Breast epithelium (tissue), 4 donors: ENCODE measurements at regions not wholly inside any gene's neighbourhood (a gene's known extent, or its start where the extent isn't known, plus 50 kb on each side); places are given as distances from the start of the nearest gene placed in this dataset.

Experiments
- DNase-seq, 2 donors: peaks; one replicate each; pipeline ENCODE4 v3.0.0-alpha.2; 2019; ENCODE audit warnings: low spot score in 2 of 2
- H3K27ac ChIP-seq, 2 donors: fragments of 200-600 bp; sonication (generic) in 1 of 2; one replicate each; pipeline ENCODE4 v1.5.1; 2016 to 2019; ENCODE audit warnings: mild to moderate bottlenecking in 1 of 2
- H3K27me3 ChIP-seq, 2 donors: fragments of 200-600 bp; sonication (generic) in 1 of 2; one replicate each; pipeline versions ENCODE4 v1.5.1 to v1.6.0; 2017 to 2019; ENCODE audit warnings: control low read depth in 1 of 2, mild to moderate bottlenecking in 1 of 2
- H3K36me3 ChIP-seq: fragments of 200-600 bp; one replicate; pipeline ENCODE4 v1.5.1; 2019
- H3K4me1 ChIP-seq, 2 donors: fragments of 200-600 bp; sonication (generic); one replicate each; pipeline ENCODE4 v1.5.1; 2016 to 2019; ENCODE audit warnings: control low read depth in 1 of 2
- H3K4me3 ChIP-seq, 3 donors: fragments of 200-600 bp; sonication (generic); 1 replicate in 2 of 3; 2 replicates in 1 of 3; pipeline ENCODE4 v1.5.1; 2016 to 2019; ENCODE audit warnings: mild to moderate bottlenecking in 3 of 3, moderate library complexity in 2 of 3
- H3K9me3 ChIP-seq, 2 donors: fragments of 200-600 bp; sonication (generic) in 1 of 2; one replicate each; pipeline ENCODE4 v1.5.1; 2016 to 2019; ENCODE audit warnings: control low read depth in 1 of 2
- CTCF ChIP-seq, 3 donors: fragments of 450-650 bp; IDR thresholded peaks; one replicate each; pipeline ENCODE4 v1.5.1; 2016 to 2017; ENCODE audit warnings: antibody characterized with exemption in 3 of 3, mild to moderate bottlenecking in 3 of 3, moderate library complexity in 3 of 3
- POLR2A ChIP-seq: fragments of 450-650 bp; IDR thresholded peaks from one replicate; pipeline ENCODE4 v1.6.1; 2016; ENCODE audit warnings: antibody characterized with exemption, mild to moderate bottlenecking, moderate library complexity
- POLR2AphosphoS5 ChIP-seq, 3 donors: sonication (generic); formaldehyde crosslinking; IDR thresholded peaks; one replicate each; pipeline ENCODE4 v1.6.1; 2017; ENCODE audit warnings: antibody characterized with exemption in 3 of 3
- intact Hi-C: fragments of 100-400 bp; cut with DNase I; formaldehyde crosslinking; loops from one replicate; pipeline ENCODE4 v1.15.1; 2023; ENCODE audit warnings: low total_unique reads

GRCh38 chr12:124514145-124514995, 53.0 kb downstream of the NCOR2 start:
- intact Hi-C loops = no loop called here
- Histone ChIP-seq H3K27ac (peak overlapping the region; percentile 92 to 97), H3K9me3 (no peaks in the 10 kb centered on the region), H3K4me3 (no peak overlapping the region), H3K27me3 (no peaks in the 10 kb centered on the region), H3K36me3 (no peaks in the 10 kb centered on the region), H3K4me1 (peaks cover 47 to 58% of the 10 kb centered on the region in 2 donors)
- TF ChIP-seq CTCF (IDR thresholded peaks at IDR 0.05) (no peak), POLR2AphosphoS5 (IDR thresholded peaks at IDR 0.05) (no peak), POLR2A (no peak)
- no peak for DNase-seq

GRCh38 chr12:124513297-124513867, 54.0 kb downstream of the NCOR2 start:
- peaks cover 41 to 63% of the 10 kb centered on the region in 2 donors for H3K4me1 ChIP-seq
- DNase-seq = no peak
- TF ChIP-seq CTCF (IDR thresholded peaks at IDR 0.05) = no peak
- TF ChIP-seq POLR2A = no peak
- TF ChIP-seq POLR2AphosphoS5 (IDR thresholded peaks at IDR 0.05) = no peak
- no peaks in the 10 kb centered on the region for H3K27me3 ChIP-seq
- intact Hi-C loops = no loop called here
- no peaks in the 10 kb centered on the region for H3K9me3 ChIP-seq
- peak overlapping the region in 1 of 3 donors; percentile 48 for H3K4me3 ChIP-seq
- H3K36me3 ChIP-seq = no peaks in the 10 kb centered on the region
- peak overlapping the region; percentile 92 to 97 for H3K27ac ChIP-seq

- no peaks in the 10 kb centered on the region for H3K36me3 ChIP-seq
- H3K27ac ChIP-seq = peak overlapping the region; percentile 92 to 97
- TF ChIP-seq CTCF (IDR thresholded peaks at IDR 0.05) = no peak
- peak in 2 of 3 donors; percentile 41 to 90 for TF ChIP-seq POLR2AphosphoS5 (IDR thresholded peaks at IDR 0.05)
- H3K4me3 ChIP-seq = peak overlapping the region in 1 of 3 donors; percentile 48
- DNase-seq = peak; percentile 85 to 92
- H3K4me1 ChIP-seq = peaks cover 45 to 69% of the 10 kb centered on the region in 2 donors
- no peaks in the 10 kb centered on the region for H3K9me3 ChIP-seq
- intact Hi-C loops = no loop called here
- no peaks in the 10 kb centered on the region for H3K27me3 ChIP-seq
These were observed 54.6 kb downstream of the NCOR2 start for GRCh38 chr12:124512667-124513296.

GRCh38 chr12:124511259-124511985, 56.0 kb downstream of the NCOR2 start:
- DNase-seq = no peak
- intact Hi-C loops = no loop called here
- H3K4me1 ChIP-seq = peaks cover 48 to 75% of the 10 kb centered on the region in 2 donors
- H3K27me3 ChIP-seq = no peaks in the 10 kb centered on the region
- H3K27ac ChIP-seq = peak overlapping the region; percentile 54 to 92
- H3K36me3 ChIP-seq = no peaks in the 10 kb centered on the region
- no peaks in the 10 kb centered on the region for H3K9me3 ChIP-seq
- no peak overlapping the region for H3K4me3 ChIP-seq
- TF ChIP-seq POLR2A (no peak), CTCF (IDR thresholded peaks at IDR 0.05) (no peak)
